Left renal pelvis (tissue), 4 donors: ENCODE measurements at regions not wholly inside any gene's neighbourhood (a gene's known extent, or its start where the extent isn't known, plus 50 kb on each side); places are given as distances from the start of the nearest gene placed in this dataset.
"Not testable (repeated sequence)": the region's sequence is repeated elsewhere in the genome, so short reads cannot be mapped to it uniquely, and the experiment has no call there.

Experiments used
- DNase-seq, 4 donors: peaks; one replicate each; pipeline ENCODE4 v3.0.0-alpha.2; 2013; ENCODE audit warnings: low read depth in 4 of 4, low spot score in 3 of 4

DNA sequence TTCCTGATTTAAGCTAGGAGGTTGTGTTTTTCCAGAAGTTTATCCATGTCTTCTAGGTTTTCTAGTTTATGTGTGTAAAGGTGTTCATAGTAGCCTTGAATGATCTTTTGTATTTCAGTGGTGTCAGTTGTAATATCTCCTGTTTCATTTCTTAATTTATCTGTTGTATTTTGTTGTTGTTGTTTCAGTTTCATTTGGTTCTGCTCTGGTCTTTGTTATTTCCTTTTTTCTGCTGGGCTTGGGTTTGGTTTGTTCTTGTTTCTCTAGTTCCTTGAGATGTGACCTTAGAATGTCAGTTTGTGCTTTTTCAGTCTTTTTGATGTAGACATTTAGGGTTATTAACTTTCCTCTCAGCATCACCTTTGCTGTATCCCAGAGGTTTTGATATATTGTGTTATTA lies 62.8 kb downstream of the SCP2D1 start:
- DNase-seq: not testable (repeated sequence)

GRCh38 chr20:18879262-18879661 lies 65.7 kb downstream of the SCP2D1 start:
- no peak for DNase-seq

DNA sequence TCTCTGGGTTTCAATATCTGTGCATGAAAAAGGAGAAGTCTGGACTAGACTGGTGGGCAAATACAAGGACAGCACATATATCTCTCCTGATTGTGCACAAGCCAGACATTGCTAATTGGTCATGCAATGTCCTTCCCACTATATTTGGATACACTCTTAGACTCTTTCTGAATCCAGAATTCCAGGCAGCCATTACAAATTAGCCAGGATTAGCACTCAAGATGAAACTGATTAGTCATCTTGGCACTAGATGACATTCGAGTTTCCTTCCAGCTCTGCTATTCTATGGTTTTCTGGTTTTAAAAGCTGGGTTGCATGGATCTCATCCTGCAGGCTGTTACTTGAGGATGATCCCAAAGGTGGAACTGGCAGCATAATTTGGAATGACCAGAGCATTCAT lies 73.2 kb downstream of the SCP2D1 start:
- DNase-seq: no peak

DNA sequence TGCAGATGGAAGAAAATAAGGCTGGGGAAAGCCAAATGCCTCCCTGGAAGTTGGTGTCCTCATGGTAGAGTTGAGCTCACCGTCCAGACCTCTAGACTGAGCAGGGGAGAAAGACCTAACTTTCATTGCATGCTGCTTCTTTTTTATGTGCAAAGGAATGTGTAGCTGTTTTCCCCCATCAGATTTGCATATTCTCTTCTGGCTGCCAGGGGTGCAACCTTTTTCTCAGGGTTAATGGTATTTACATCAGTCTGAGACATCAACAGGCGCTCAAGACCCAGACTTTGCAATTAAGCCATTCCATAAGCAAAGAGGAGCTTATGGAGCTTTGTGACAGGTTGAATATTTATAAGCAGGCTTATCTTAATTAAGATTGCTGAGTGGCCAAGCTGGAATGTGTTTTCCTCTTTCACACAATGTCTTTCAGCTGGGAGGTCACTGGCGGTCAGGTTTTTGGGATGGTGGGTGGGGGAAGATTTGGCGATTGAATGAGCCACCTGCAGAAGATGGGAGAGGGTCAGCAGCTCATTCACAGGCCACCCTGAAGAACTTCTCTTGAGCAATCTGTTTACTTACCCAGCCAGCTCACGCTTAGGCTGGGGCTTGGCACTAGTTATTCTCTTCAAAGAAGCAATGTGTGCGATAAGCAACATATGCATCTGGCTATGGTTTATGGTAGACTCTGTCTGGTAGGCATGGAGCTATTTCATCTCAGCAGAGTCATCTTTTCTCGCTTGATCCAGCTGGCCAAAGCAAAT lies 88.6 kb downstream of the SCP2D1 start:
- no peak for DNase-seq

DNA sequence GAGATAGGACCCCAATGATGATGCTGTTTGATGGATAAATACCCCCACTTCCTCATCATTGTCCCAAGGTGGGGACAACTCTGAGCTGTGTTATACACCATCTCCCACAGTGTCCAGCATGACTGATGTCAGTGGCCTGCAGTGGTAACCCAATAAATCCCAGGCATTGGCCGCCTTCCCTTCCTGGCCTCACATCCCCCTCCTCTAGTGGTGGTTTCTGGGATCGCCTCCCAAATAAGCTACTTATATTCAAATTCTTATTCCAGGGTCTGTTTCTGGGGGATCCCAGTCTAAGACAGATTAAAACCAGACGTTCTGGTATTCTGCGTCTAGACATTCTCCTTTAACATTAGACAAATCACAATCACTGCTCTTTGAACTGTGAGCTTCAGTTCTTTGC lies 90.6 kb downstream of the SCP2D1 start:
- DNase-seq: no peak

DNA sequence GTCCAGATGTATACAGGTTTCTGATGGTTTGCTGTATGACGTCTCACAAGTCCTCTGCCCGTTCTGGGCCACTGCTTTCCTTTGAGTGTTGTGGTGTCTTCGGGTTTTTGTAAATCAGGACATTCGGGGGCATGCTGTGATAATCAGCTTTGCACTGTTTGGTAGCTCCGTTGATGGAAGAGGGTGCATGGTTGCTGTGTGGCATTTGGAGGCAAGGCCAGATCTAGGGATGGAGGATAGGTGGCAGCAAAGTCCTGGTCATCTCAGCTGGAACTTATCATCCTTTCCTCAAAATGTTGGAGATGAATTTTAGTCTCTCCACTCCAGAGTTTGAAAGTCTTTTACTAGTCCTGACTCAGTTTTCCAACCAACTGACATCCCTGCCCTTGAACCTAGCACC lies 91.0 kb downstream of the SCP2D1 start:
- no peak for DNase-seq

- no peak for DNase-seq
These were observed 92.5 kb downstream of the SCP2D1 start for GRCh38 chr20:18906046-18906445.

GRCh38 chr20:18907353-18907752 lies 93.8 kb downstream of the SCP2D1 start:
- DNase-seq: no peak

DNA sequence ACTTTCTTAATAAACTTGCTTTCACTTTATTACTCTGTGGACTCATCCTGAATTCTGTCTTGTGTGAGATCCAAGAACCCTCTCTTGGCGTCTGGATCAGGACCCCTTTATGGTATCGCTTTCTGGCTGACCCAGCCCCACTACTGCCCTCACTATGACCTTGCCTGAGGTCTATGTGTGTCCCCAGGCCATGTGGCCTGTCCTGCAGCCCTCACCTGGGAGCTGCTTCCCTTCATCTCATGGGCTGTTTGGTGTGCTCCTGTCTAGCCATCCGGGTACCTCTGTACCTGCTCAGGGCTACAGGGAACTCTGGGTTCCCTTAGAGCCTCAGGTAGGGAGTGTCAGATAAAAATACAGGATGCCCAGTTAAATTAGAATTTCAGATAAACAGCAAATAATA lies 94.5 kb downstream of the SCP2D1 start:
- no peak for DNase-seq

- no peak for DNase-seq
These were observed 95.7 kb downstream of the SCP2D1 start for GRCh38 chr20:18909254-18909653.

GRCh38 chr20:18913701-18914100 lies 100.1 kb downstream of the SCP2D1 start:
- DNase-seq: no peak

- no peak for DNase-seq
These were observed 101.2 kb downstream of the SCP2D1 start for GRCh38 chr20:18914796-18915195.

GRCh38 chr20:18916886-18917750 lies 103.5 kb downstream of the SCP2D1 start:
- DNase-seq: no peak

DNA sequence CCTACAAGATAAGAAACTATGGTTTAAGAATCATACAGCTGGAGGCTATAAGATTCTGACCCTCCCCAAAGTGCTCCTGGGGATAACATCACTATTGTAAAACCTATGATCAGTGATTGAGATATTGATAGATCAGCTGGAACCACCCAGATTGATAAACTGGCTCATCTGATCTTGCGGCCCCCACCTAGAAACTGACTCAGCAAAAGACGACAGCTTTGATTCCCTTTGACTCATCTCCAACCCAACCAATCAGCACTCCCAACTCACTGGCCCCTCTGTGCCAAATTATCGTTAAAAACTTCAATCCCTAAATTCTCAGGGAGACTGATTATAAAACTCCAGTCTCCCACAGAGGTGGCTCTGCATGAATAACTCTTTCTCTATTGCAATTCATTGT lies 106.4 kb downstream of the SCP2D1 start:
- no peak for DNase-seq

- peak in 1 of 4 donors; percentile 19 for DNase-seq
These were observed 107.7 kb downstream of the SCP2D1 start for GRCh38 chr20:18921291-18921690.

GRCh38 chr20:18922251-18922650 lies 108.7 kb downstream of the SCP2D1 start:
- no peak for DNase-seq

- DNase-seq: no peak
These were observed 109.3 kb downstream of the SCP2D1 start for GRCh38 chr20:18922898-18923297.

GRCh38 chr20:18926965-18927364 lies 113.4 kb downstream of the SCP2D1 start:
- no peak for DNase-seq

DNA sequence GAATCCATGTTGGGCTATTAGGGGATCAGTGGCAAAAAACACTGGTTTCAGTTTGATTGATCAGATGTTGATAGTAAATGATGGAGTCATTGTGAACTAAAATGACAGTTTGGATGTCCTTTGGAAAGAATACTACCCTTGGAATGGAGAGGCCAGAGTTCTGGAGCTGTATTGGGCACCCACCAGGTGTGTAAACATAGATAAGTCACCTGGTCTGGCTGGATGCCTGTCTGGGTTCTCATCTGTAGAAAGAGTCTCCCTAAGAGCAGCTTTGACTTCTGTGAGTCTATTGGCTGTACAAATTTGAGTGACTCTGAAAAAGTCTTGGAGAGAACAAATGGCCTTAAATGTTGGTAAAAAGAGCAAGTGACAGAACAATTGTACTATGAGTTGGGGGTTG lies 115.0 kb downstream of the SCP2D1 start:
- no peak for DNase-seq

DNA sequence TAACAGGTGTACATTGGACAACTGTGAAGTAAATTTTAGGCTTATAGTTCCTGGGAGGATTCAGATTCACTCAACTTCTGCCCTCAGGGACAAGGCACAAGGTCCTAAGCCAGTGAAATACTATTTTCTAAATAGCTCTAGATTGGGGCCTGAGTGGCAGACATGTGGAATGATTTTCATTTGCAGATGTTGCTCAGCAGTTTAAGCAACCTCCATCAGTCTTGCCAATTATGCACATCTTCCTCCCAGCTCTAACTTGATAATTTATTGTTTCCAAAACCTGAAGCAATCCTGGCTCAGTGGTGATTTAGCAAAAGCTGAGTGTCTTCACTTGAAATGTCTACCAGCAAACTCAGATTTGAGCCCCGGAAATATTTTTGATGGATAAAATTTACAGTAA lies 116.2 kb downstream of the SCP2D1 start:
- DNase-seq: no peak

DNA sequence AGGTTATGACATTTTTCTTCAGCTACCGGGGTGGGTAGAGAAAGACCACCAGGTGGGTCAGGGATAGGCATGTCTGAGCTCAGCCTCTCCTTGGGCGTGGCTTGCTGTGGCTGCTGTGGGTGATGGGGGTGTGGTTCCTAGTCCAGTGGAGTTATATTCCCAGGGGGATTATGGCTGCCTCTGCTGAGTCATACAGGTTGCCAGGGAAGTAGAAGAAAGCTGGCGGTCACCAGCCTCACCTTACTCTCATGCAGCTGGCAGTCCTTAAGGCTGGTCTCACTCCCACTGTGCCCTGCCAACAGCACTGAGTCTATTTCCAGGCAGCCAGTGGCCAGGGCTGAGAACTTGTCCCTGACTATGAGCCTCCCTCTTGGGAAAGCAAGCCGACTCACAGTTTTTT lies 130.0 kb downstream of the SCP2D1 start:
- no peak for DNase-seq

DNA sequence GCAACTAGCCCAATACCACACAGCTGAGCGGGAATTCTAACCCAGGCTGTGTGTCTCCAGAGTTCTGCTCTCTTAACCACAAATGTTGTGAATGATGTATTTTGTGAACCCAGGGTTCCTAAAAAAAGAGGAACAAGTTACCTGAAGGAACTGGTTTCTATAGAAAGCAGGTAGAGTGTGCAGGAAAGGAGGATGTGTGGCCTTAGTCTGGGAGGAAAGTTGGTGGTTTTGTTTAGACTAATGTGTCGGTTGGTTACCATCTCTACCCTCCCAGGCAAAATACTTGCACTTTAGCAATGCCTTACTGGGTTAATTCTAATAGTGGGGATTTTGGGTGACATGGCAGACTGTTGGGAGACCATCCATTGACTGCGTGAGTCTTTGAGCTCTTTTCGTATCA lies 143.3 kb downstream of the SCP2D1 start:
- DNase-seq: no peak
